ENCODE measurements at regions not wholly inside any gene's neighbourhood (a gene's known extent, or its start where the extent isn't known, plus 50 kb on each side); places are given as distances from the start of the nearest gene placed in this dataset.

GRCh38 chr1:208763971-208764370 lies 519.8 kb upstream of the PLXNA2 start:
- TF ChIP-seq, protein P1, sequence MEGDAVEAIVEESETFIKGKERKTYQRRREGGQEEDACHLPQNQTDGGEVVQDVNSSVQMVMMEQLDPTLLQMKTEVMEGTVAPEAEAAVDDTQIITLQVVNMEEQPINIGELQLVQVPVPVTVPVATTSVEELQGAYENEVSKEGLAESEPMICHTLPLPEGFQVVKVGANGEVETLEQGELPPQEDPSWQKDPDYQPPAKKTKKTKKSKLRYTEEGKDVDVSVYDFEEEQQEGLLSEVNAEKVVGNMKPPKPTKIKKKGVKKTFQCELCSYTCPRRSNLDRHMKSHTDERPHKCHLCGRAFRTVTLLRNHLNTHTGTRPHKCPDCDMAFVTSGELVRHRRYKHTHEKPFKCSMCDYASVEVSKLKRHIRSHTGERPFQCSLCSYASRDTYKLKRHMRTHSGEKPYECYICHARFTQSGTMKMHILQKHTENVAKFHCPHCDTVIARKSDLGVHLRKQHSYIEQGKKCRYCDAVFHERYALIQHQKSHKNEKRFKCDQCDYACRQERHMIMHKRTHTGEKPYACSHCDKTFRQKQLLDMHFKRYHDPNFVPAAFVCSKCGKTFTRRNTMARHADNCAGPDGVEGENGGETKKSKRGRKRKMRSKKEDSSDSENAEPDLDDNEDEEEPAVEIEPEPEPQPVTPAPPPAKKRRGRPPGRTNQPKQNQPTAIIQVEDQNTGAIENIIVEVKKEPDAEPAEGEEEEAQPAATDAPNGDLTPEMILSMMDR (IDR thresholded peaks at IDR 0.05): no peak
- no peak for TF ChIP-seq POLR2AphosphoS5 (IDR thresholded peaks at IDR 0.05; ENCODE audit: insufficient read depth in 1 of 2, low read depth in 1 of 2)
